Fibroblast of lung (primary cell): ENCODE measurements at regions not wholly inside any gene's neighbourhood (a gene's known extent, or its start where the extent isn't known, plus 50 kb on each side); places are given as distances from the start of the nearest gene placed in this dataset.

ENCODE experiments used
- CTCF ChIP-seq, 2 donors: IDR thresholded peaks in 1 of 2; conservative IDR thresholded peaks in 1 of 2; 1 replicate in 1 of 2; 2 replicates in 1 of 2; pipeline ENCODE4 v1.5.1; 2011 to 2012; ENCODE audit warnings: low read length in 2 of 2, control low read depth in 1 of 2, inconsistent platforms in 1 of 2, low read depth in 1 of 2, mild to moderate bottlenecking in 1 of 2
- EZH2 ChIP-seq: IDR thresholded peaks from 2 replicates; pipeline ENCODE4 v1.5.1; 2012; ENCODE audit warnings: low read length, control low read depth, mild to moderate bottlenecking; ENCODE audit errors: missing control alignments

GRCh38 chr1:172941471-172941870, 109.3 kb downstream of the TNFSF18 start:
- no peak for TF ChIP-seq CTCF (conservative IDR thresholded peaks at IDR 0.05 in 1 of 2, IDR thresholded peaks at IDR 0.05 in 1 of 2; ENCODE audit: low read depth in 1 of 2, low read length in 2 of 2)
- no peak for TF ChIP-seq EZH2
